Left lung (tissue), 4 donors: ENCODE measurements at regions not wholly inside any gene's neighbourhood (a gene's known extent, or its start where the extent isn't known, plus 50 kb on each side); places are given as distances from the start of the nearest gene placed in this dataset.

ENCODE experiments used
- ATAC-seq: fragments of 200-7000 bp; cut with Tn5 transposase; one replicate; pipeline ENCODE4 v1.9.1; 2020; ENCODE audit warnings: moderate library complexity
- DNase-seq, 4 donors: peaks; one replicate each; pipeline ENCODE4 v3.0.0-alpha.2; 2013 to 2020
- H3K27ac ChIP-seq, 2 donors: fragments of 200-600 bp; sonication (generic) in 1 of 2; one replicate each; pipeline versions ENCODE4 v1.5.0 to v1.8.0; 2020 to 2021
- H3K27me3 ChIP-seq, 2 donors: fragments of 200-600 bp; sonication (generic) in 1 of 2; one replicate each; pipeline versions ENCODE4 v1.5.0 to v1.8.0; 2020 to 2021
- H3K36me3 ChIP-seq, 2 donors: fragments of 200-600 bp; sonication (generic) in 1 of 2; one replicate each; pipeline versions ENCODE4 v1.5.0 to v1.8.0; 2020 to 2021
- H3K4me1 ChIP-seq, 2 donors: fragments of 200-600 bp; one replicate each; pipeline ENCODE4 v1.8.0; 2021
- H3K4me3 ChIP-seq, 2 donors: fragments of 200-600 bp; sonication (generic) in 1 of 2; one replicate each; pipeline versions ENCODE4 v1.5.0 to v1.8.0; 2020 to 2021; ENCODE audit warnings: mild to moderate bottlenecking in 1 of 2
- H3K9me3 ChIP-seq, 2 donors: fragments of 200-600 bp; sonication (generic) in 1 of 2; one replicate each; pipeline versions ENCODE4 v1.5.0 to v1.8.0; 2020 to 2021
- CTCF ChIP-seq, 2 donors: fragments of 200-600 bp; sonication (generic) in 1 of 2; IDR thresholded peaks; one replicate each; pipeline versions ENCODE4 v1.5.0 to v1.8.0; 2021; ENCODE audit warnings: antibody characterized with exemption in 2 of 2
- intact Hi-C, 2 donors: fragments of 100-400 bp; cut with DNase I; formaldehyde crosslinking; loops; one replicate each; pipeline versions ENCODE4 v1.11.2 to v1.14.2; 2022
- donor health status: DM: no; HTN: yes; CAD: no.
- donor health status: DM: no; HTN: no; CAD: no.

- no peak for ATAC-seq
- Histone ChIP-seq H3K27ac (no peak overlapping the region), H3K4me1 (no peaks in the 10 kb centered on the region), H3K36me3 (no peaks in the 10 kb centered on the region), H3K9me3 (peaks cover 0 to 2% of the 10 kb centered on the region in 2 donors), H3K4me3 (no peak overlapping the region), H3K27me3 (no peaks in the 10 kb centered on the region)
- DNase-seq = no peak
- intact Hi-C loops = no loop called here
- no peak for TF ChIP-seq CTCF (IDR thresholded peaks at IDR 0.05)
Measured at GRCh38 chr18:29307231-29307630, 1130.3 kb upstream of the CDH2 start.

GRCh38 chr18:29305516-29305915 is 1128.6 kb upstream of the CDH2 start:
- TF ChIP-seq CTCF (IDR thresholded peaks at IDR 0.05) = no peak
- H3K9me3 ChIP-seq = peaks cover 0 to under 1% of the 10 kb centered on the region in 2 donors
- no peak overlapping the region for H3K27ac ChIP-seq
- H3K4me3 ChIP-seq = no peak overlapping the region
- H3K36me3 ChIP-seq = no peaks in the 10 kb centered on the region
- intact Hi-C loops = no loop called here
- H3K27me3 ChIP-seq = no peaks in the 10 kb centered on the region
- no peaks in the 10 kb centered on the region for H3K4me1 ChIP-seq
- no peak for ATAC-seq
- DNase-seq = no peak

GRCh38 chr18:29301048-29301447 is 1124.1 kb upstream of the CDH2 start:
- Histone ChIP-seq H3K27ac (no peak overlapping the region), H3K9me3 (no peaks in the 10 kb centered on the region), H3K36me3 (no peaks in the 10 kb centered on the region), H3K4me3 (no peak overlapping the region), H3K27me3 (no peaks in the 10 kb centered on the region), H3K4me1 (no peaks in the 10 kb centered on the region)
- no peak for ATAC-seq
- no peak for DNase-seq
- intact Hi-C loops = no loop called here
- no peak for TF ChIP-seq CTCF (IDR thresholded peaks at IDR 0.05)

- no peaks in the 10 kb centered on the region for H3K27me3 ChIP-seq
- peaks cover 0 to 6% of the 10 kb centered on the region in 2 donors for H3K9me3 ChIP-seq
- no peak for DNase-seq
- no peak for ATAC-seq
- no peaks in the 10 kb centered on the region for H3K36me3 ChIP-seq
- no peak for TF ChIP-seq CTCF (IDR thresholded peaks at IDR 0.05)
- H3K4me1 ChIP-seq = no peaks in the 10 kb centered on the region
- H3K4me3 ChIP-seq = no peak overlapping the region
- intact Hi-C loops = no loop called here
- H3K27ac ChIP-seq = no peak overlapping the region
Measured at GRCh38 chr18:29285471-29285870, 1108.5 kb upstream of the CDH2 start.

GRCh38 chr18:29271501-29271900 is 1094.6 kb upstream of the CDH2 start:
- no peaks in the 10 kb centered on the region for H3K4me1 ChIP-seq
- H3K27me3 ChIP-seq = no peaks in the 10 kb centered on the region
- no peak overlapping the region for H3K27ac ChIP-seq
- no peaks in the 10 kb centered on the region for H3K36me3 ChIP-seq
- no peak for ATAC-seq
- H3K9me3 ChIP-seq = no peaks in the 10 kb centered on the region
- H3K4me3 ChIP-seq = no peak overlapping the region
- DNase-seq = no peak
- no peak for TF ChIP-seq CTCF (IDR thresholded peaks at IDR 0.05)
- intact Hi-C loops = no loop called here
